Limb (tissue), 2 donors: ENCODE measurements at regions not wholly inside any gene's neighbourhood (a gene's known extent, or its start where the extent isn't known, plus 50 kb on each side); places are given as distances from the start of the nearest gene placed in this dataset.

Source experiments
- DNase-seq, 2 donors: peaks; one replicate each; pipeline ENCODE4 v3.0.0-alpha.2; 2016; ENCODE audit errors: extremely low spot score in 2 of 2

- no peak for DNase-seq
Observed at GRCh38 chr10:4088354-4089066, 303.5 kb upstream of the KLF6 start.

- peak; percentile 39 to 54 for DNase-seq
Observed at GRCh38 chr10:4086131-4086898, 301.3 kb upstream of the KLF6 start.

GRCh38 chr10:4083509-4084003, 298.5 kb upstream of the KLF6 start:
- no peak for DNase-seq

GRCh38 chr10:4082861-4083260, 297.9 kb upstream of the KLF6 start:
- no peak for DNase-seq

GRCh38 chr10:4081685-4082111, 296.7 kb upstream of the KLF6 start:
- DNase-seq, result peak in 1 of 2 donors; percentile 27

- DNase-seq, result no peak
Observed at GRCh38 chr10:4080225-4080805, 295.3 kb upstream of the KLF6 start.

GRCh38 chr10:4079803-4080202, 294.8 kb upstream of the KLF6 start:
- DNase-seq, result no peak

- no peak for DNase-seq
Observed at GRCh38 chr10:4077804-4078203, 292.8 kb upstream of the KLF6 start.

GRCh38 chr10:4076983-4077382, 292.0 kb upstream of the KLF6 start:
- no peak for DNase-seq

GRCh38 chr10:4075443-4075842, 290.4 kb upstream of the KLF6 start:
- DNase-seq, result no peak

GRCh38 chr10:4074545-4075407, 289.8 kb upstream of the KLF6 start:
- no peak for DNase-seq

- DNase-seq, result no peak
Observed at GRCh38 chr10:4073912-4074311, 288.9 kb upstream of the KLF6 start.

GRCh38 chr10:4070921-4071660, 286.1 kb upstream of the KLF6 start:
- DNase-seq, result no peak

- no peak for DNase-seq
Observed at GRCh38 chr10:4070184-4070583, 285.2 kb upstream of the KLF6 start.

GRCh38 chr10:4069491-4069890, 284.5 kb upstream of the KLF6 start:
- no peak for DNase-seq

GRCh38 chr10:4068629-4069028, 283.6 kb upstream of the KLF6 start:
- no peak for DNase-seq

- no peak for DNase-seq
Observed at GRCh38 chr10:4067931-4068561, 283.0 kb upstream of the KLF6 start.

- no peak for DNase-seq
Observed at GRCh38 chr10:4067531-4067930, 282.5 kb upstream of the KLF6 start.

GRCh38 chr10:4066581-4067390, 281.8 kb upstream of the KLF6 start:
- DNase-seq, result no peak
